ENCODE measurements at regions not wholly inside any gene's neighbourhood (a gene's known extent, or its start where the extent isn't known, plus 50 kb on each side); places are given as distances from the start of the nearest gene placed in this dataset.
"Not testable (repeated sequence)": the region's sequence is repeated elsewhere in the genome, so short reads cannot be mapped to it uniquely, and the experiment has no call there.

GRCh38 chr12:116673681-116674111 is 64.2 kb downstream of the SPRING1 start:
- WGBS, 2 donors: 49 to 64% methylated on average over 8 of the region's 8 CpGs
- no peak overlapping the region for H3K4me3 ChIP-seq (ENCODE audit: low read depth, poor library complexity, severe bottlenecking)
- intact Hi-C loops (cut with DNase I; ENCODE audit: low total_unique reads): no loop called here
- DNase-seq (ENCODE audit: low spot score in 2 of 2): no peak
- TF ChIP-seq CTCF (IDR thresholded peaks at IDR 0.05): no peak
- no peak for TF ChIP-seq POLR2A (IDR thresholded peaks at IDR 0.05)

- intact Hi-C loops (cut with DNase I; ENCODE audit: low total_unique reads): no loop called here
- WGBS, 2 donors: 71 to 72% methylated on average over 6 of the region's 6 CpGs
Measured at GRCh38 chr12:116672842-116673516, 64.9 kb downstream of the SPRING1 start.

GRCh38 chr12:116672010-116672409 is 65.9 kb downstream of the SPRING1 start:
- intact Hi-C loops (cut with DNase I; ENCODE audit: low total_unique reads): no loop called here
- H3K4me3 ChIP-seq (ENCODE audit: low read depth, poor library complexity, severe bottlenecking): no peak overlapping the region
- no peak for TF ChIP-seq CTCF (IDR thresholded peaks at IDR 0.05)
- TF ChIP-seq POLR2A (IDR thresholded peaks at IDR 0.05): no peak
- no peak for DNase-seq (ENCODE audit: low spot score in 2 of 2)
- 81 to 89% methylated on average over 7 of the region's 7 CpGs for WGBS, 2 donors

More at GRCh38 chr12:116672842-116673516, 64.9 kb downstream of the SPRING1 start:
- no peak for DNase-seq (ENCODE audit: low spot score in 2 of 2)
- H3K4me3 ChIP-seq (ENCODE audit: low read depth, poor library complexity, severe bottlenecking): no peak overlapping the region
- TF ChIP-seq CTCF (IDR thresholded peaks at IDR 0.05): no peak
- no peak for TF ChIP-seq POLR2A (IDR thresholded peaks at IDR 0.05)

GRCh38 chr12:116670859-116671258 is 67.0 kb downstream of the SPRING1 start:
- no peak overlapping the region for H3K4me3 ChIP-seq (ENCODE audit: low read depth, poor library complexity, severe bottlenecking)
- no peak for DNase-seq (ENCODE audit: low spot score in 2 of 2)
- no peak for TF ChIP-seq CTCF (IDR thresholded peaks at IDR 0.05)
- no peak for TF ChIP-seq POLR2A (IDR thresholded peaks at IDR 0.05)
- intact Hi-C loops (cut with DNase I; ENCODE audit: low total_unique reads): no loop called here

- 92 to 95% methylated on average over 10 of the region's 10 CpGs for WGBS, 2 donors
- TF ChIP-seq CTCF (IDR thresholded peaks at IDR 0.05) (no peak), POLR2A (IDR thresholded peaks at IDR 0.05) (no peak)
- intact Hi-C loops (cut with DNase I; ENCODE audit: low total_unique reads): no loop called here
- peak in 1 of 2 donors; percentile 76 for DNase-seq (ENCODE audit: low spot score in 2 of 2)
- H3K4me3 ChIP-seq (ENCODE audit: low read depth, poor library complexity, severe bottlenecking): no peak overlapping the region
Measured at GRCh38 chr12:116667752-116668151, 70.1 kb downstream of the SPRING1 start.

GRCh38 chr12:116666829-116667228 is 71.0 kb downstream of the SPRING1 start:
- H3K4me3 ChIP-seq (ENCODE audit: low read depth, poor library complexity, severe bottlenecking); intact Hi-C loops (cut with DNase I; ENCODE audit: low total_unique reads); DNase-seq (ENCODE audit: low spot score in 2 of 2): not testable (repeated sequence)
- WGBS, 2 donors: 92 to 93% methylated on average over 8 of the region's 8 CpGs

Data from lower leg skin (tissue), 4 donors.